CD14-positive monocyte (primary cell): ENCODE measurements at regions not wholly inside any gene's neighbourhood (a gene's known extent, or its start where the extent isn't known, plus 50 kb on each side); places are given as distances from the start of the nearest gene placed in this dataset.

Experiments
- DNase-seq, 3 donors: peaks; one replicate each; pipeline ENCODE4 v3.0.0-alpha.2; 2011 to 2022
- H2AFZ ChIP-seq: 2 replicates; pipeline ENCODE4 v1.6.0; 2012; ENCODE audit warnings: mild to moderate bottlenecking, low read depth, low read length, inconsistent platforms; ENCODE audit not compliant: insufficient read depth, poor library complexity, severe bottlenecking
- H3K27ac ChIP-seq, 2 donors: 1 replicate in 1 of 2; 2 replicates in 1 of 2; pipeline ENCODE4 v1.5.1; 2012 to 2013; ENCODE audit warnings: low read length in 2 of 2, control low read depth in 1 of 2, inconsistent platforms in 1 of 2, low read depth in 1 of 2, mild to moderate bottlenecking in 1 of 2
- H3K27me3 ChIP-seq, 2 donors: one replicate each; pipeline versions ENCODE4 v1.6.0 to v1.6.1; 2011 to 2013; ENCODE audit warnings: low read length in 2 of 2; ENCODE audit not compliant: control insufficient read depth in 2 of 2, insufficient read depth in 2 of 2
- H3K36me3 ChIP-seq, 2 donors: replicated peaks in 1 of 2; 1 replicate in 1 of 2; 2 replicates in 1 of 2; pipeline versions ENCODE4 v1.5.1 to v1.6.1; 2012 to 2013; ENCODE audit warnings: low read length in 2 of 2, control low read depth in 1 of 2, inconsistent platforms in 1 of 2, mild to moderate bottlenecking in 1 of 2; ENCODE audit not compliant: insufficient read depth in 2 of 2, control insufficient read depth in 1 of 2
- H3K4me1 ChIP-seq, 2 donors: 1 replicate in 1 of 2; 2 replicates in 1 of 2; pipeline versions ENCODE4 v1.5.1 to v1.6.1; 2012 to 2013; ENCODE audit warnings: low read length in 2 of 2, control low read depth in 1 of 2, inconsistent platforms in 1 of 2, mild to moderate bottlenecking in 1 of 2, moderate library complexity in 1 of 2; ENCODE audit not compliant: insufficient read depth in 2 of 2, control insufficient read depth in 1 of 2
- H3K4me2 ChIP-seq: replicated peaks from 2 replicates; pipeline ENCODE3; 2012; ENCODE audit warnings: low read length, moderate library complexity, mild to moderate bottlenecking; ENCODE audit not compliant: poor library complexity, severe bottlenecking; ENCODE audit errors: extremely low read depth
- H3K4me3 ChIP-seq, 3 experiments: fragments of 200-600 bp in 1 of 3; sonication (generic) in 1 of 3; replicated peaks in 1 of 3; 1 replicate in 2 of 3; 2 replicates in 1 of 3; pipeline ENCODE4 v1.5.1; 2011 to 2013; ENCODE audit warnings: low read length in 3 of 3, mild to moderate bottlenecking in 3 of 3, control low read depth in 2 of 3, low read depth in 2 of 3, inconsistent platforms in 1 of 3, moderate library complexity in 1 of 3
- H3K79me2 ChIP-seq: 2 replicates; pipeline ENCODE4 v1.6.0; 2012; ENCODE audit warnings: mild to moderate bottlenecking, control low read depth, inconsistent platforms, low read length, moderate library complexity; ENCODE audit not compliant: insufficient read depth
- H3K9ac ChIP-seq: 2 replicates; pipeline ENCODE4 v1.6.0; 2017; ENCODE audit warnings: low read length, mild to moderate bottlenecking; ENCODE audit not compliant: insufficient read depth, poor library complexity, severe bottlenecking
- H3K9me3 ChIP-seq, 2 donors: replicated peaks in 1 of 2; 1 replicate in 1 of 2; 2 replicates in 1 of 2; pipeline versions ENCODE4 v1.5.1 to v1.6.1; 2012 to 2013; ENCODE audit warnings: low read length in 2 of 2, control low read depth in 1 of 2; ENCODE audit not compliant: control insufficient read depth in 1 of 2, insufficient read depth in 1 of 2
- H4K20me1 ChIP-seq: 2 replicates; pipeline ENCODE4 v1.6.0; 2012; ENCODE audit warnings: mild to moderate bottlenecking, low read length, control low read depth, moderate library complexity; ENCODE audit not compliant: insufficient read depth
- H3K27ac Mint-ChIP-seq, 7 donors: one replicate each; pipeline ENCODE4 v1.8.0; 2020; ENCODE audit warnings: mild to moderate bottlenecking in 7 of 7, mixed read lengths in 7 of 7, moderate library complexity in 6 of 7, inconsistent platforms in 2 of 7
- H3K27me3 Mint-ChIP-seq, 3 donors: one replicate each; pipeline ENCODE4 v1.8.0; 2021 to 2022; ENCODE audit warnings: low read depth in 3 of 3, mild to moderate bottlenecking in 3 of 3, mixed read lengths in 3 of 3, moderate library complexity in 3 of 3, inconsistent platforms in 1 of 3
- H3K36me3 Mint-ChIP-seq, 2 donors: one replicate each; pipeline ENCODE4 v1.8.0; 2020; ENCODE audit warnings: mixed read lengths in 2 of 2, inconsistent platforms in 1 of 2, mild to moderate bottlenecking in 1 of 2
- H3K4me1 Mint-ChIP-seq: one replicate; pipeline ENCODE4 v1.8.0; 2020; ENCODE audit warnings: mild to moderate bottlenecking, mixed read lengths
- H3K4me3 Mint-ChIP-seq, 2 donors: one replicate each; pipeline ENCODE4 v1.8.0; 2020; ENCODE audit warnings: mild to moderate bottlenecking in 2 of 2, mixed read lengths in 2 of 2, moderate library complexity in 1 of 2
- H3K9me3 Mint-ChIP-seq, 7 donors: one replicate each; pipeline ENCODE4 v1.8.0; 2020 to 2022; ENCODE audit warnings: mixed read lengths in 7 of 7, mild to moderate bottlenecking in 6 of 7, moderate library complexity in 6 of 7, inconsistent platforms in 2 of 7
- CTCF ChIP-seq: fragments of 200-600 bp; IDR thresholded peaks from one replicate; pipeline ENCODE4 v1.8.0; 2022; ENCODE audit warnings: antibody characterized with exemption, mild to moderate bottlenecking
- WGBS: methylation state at CpG from one replicate; pipeline ENCODE4 v1.1.5; 2013; ENCODE audit warnings: missing lambda C conversion rate; ENCODE audit not compliant: insufficient coverage; 5-methylcytosine and 5-hydroxymethylcytosine counted together
- intact Hi-C, 2 donors: fragments of 100-400 bp; cut with micrococcal nuclease; formaldehyde crosslinking; loops; one replicate each; pipeline versions ENCODE4 v1.15.0 to v1.15.1; 2023

- WGBS = 75% methylated on average over 1 of the region's 3 CpGs
- H3K27me3 Mint-ChIP-seq = peaks cover 0 to under 1% (median 0%) of the 10 kb centered on the region in 3 donors
- Histone ChIP-seq H3K4me2 (no peak overlapping the region), H3K79me2 (no peaks in the 10 kb centered on the region), H3K4me3 (no peak overlapping the region), H3K9me3 (peaks cover 12 to 19% of the 10 kb centered on the region in 2 donors), H3K4me1 (no peaks in the 10 kb centered on the region), H3K27ac (no peak overlapping the region), H2AFZ (no peak overlapping the region), H3K9ac (no peak overlapping the region), H3K27me3 (no peaks in the 10 kb centered on the region), H3K36me3 (no peaks in the 10 kb centered on the region), H4K20me1 (no peaks in the 10 kb centered on the region)
- H3K36me3 Mint-ChIP-seq = no peaks in the 10 kb centered on the region
- DNase-seq = no peak
- no peak overlapping the region for H3K27ac Mint-ChIP-seq
- no peak for TF ChIP-seq CTCF
- H3K9me3 Mint-ChIP-seq = peaks cover 5 to 29% (median 14%) of the 10 kb centered on the region in 7 donors
- no peaks in the 10 kb centered on the region for H3K4me1 Mint-ChIP-seq
- intact Hi-C loops = no loop called here
- H3K4me3 Mint-ChIP-seq = no peak overlapping the region
These were observed 770.8 kb upstream of the TENM4 start for GRCh38 chr11:80211673-80212072.

DNA sequence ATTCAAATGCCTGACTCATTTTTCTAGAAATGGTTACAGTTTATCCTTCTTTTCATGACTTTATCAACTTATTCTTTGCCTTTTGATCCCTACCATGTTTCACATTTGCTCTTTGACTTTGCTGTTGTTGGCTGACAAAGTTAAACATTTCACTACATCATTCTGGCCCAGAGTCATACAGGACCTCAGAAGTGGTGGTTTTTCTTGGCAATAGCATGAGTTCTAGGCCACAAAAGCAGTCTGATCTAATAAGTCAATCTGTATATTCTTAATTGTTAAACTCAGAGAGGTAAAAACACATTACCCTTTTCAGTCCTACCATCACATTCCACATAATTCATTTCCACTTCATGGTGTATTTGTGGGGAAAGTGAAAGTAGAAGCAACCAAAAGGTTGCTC lies 763.2 kb upstream of the TENM4 start:
- Histone ChIP-seq H3K9ac (no peak overlapping the region), H3K4me1 (no peaks in the 10 kb centered on the region), H3K27me3 (no peaks in the 10 kb centered on the region), H2AFZ (no peak overlapping the region), H3K36me3 (no peaks in the 10 kb centered on the region), H4K20me1 (no peaks in the 10 kb centered on the region), H3K27ac (no peak overlapping the region), H3K9me3 (no peaks in the 10 kb centered on the region), H3K79me2 (no peaks in the 10 kb centered on the region), H3K4me2 (no peak overlapping the region), H3K4me3 (no peak overlapping the region)
- no peaks in the 10 kb centered on the region for H3K4me1 Mint-ChIP-seq
- no peak for DNase-seq
- intact Hi-C loops = no loop called here
- peaks cover 0 to 1% (median 0%) of the 10 kb centered on the region in 3 donors for H3K27me3 Mint-ChIP-seq
- peaks cover 0 to 4% (median 0%) of the 10 kb centered on the region in 7 donors for H3K9me3 Mint-ChIP-seq
- H3K27ac Mint-ChIP-seq = no peak overlapping the region
- no peak for TF ChIP-seq CTCF
- H3K36me3 Mint-ChIP-seq = no peaks in the 10 kb centered on the region
- no peak overlapping the region for H3K4me3 Mint-ChIP-seq
